ENCODE measurements at regions not wholly inside any gene's neighbourhood (a gene's known extent, or its start where the extent isn't known, plus 50 kb on each side); places are given as distances from the start of the nearest gene placed in this dataset.
"Not testable (repeated sequence)": the region's sequence is repeated elsewhere in the genome, so short reads cannot be mapped to it uniquely, and the experiment has no call there.

- Histone ChIP-seq H3K4me1 (no peaks in the 10 kb centered on the region), H3K9me3 (no peaks in the 10 kb centered on the region), H3K4me3 (no peak overlapping the region), H3K4me2 (no peak overlapping the region), H3K27ac (no peak overlapping the region)
- no peak for TF ChIP-seq MYC (IDR thresholded peaks at IDR 0.05; ENCODE audit: borderline replicate concordance, low read length)
- TF ChIP-seq MAFK (IDR thresholded peaks at IDR 0.05; ENCODE audit: partially characterized antibody) = peak; percentile 71
- TF ChIP-seq RARB (CRISPR knock-in tag; IDR thresholded peaks at IDR 0.05) = no peak
- no peak for FAIRE-seq
- no peak for ATAC-seq
- 3% methylated on average over 2 of the region's 2 CpGs for WGBS (ENCODE audit: missing lambda C conversion rate)
- ChIA-PET CTCF (interaction anchor here (1.2 kb wide), 1 partner anchor 9 kb away, joined by 3 read pairs; no protein-coding TSS in a partner anchor), POLR2A (no interaction called here)
- DNase-seq (ENCODE audit: low read depth in 1 of 2, low spot score in 1 of 2) = no peak
These were observed 540.8 kb upstream of the SGO1 start for GRCh38 chr3:20726786-20727185.

- Histone ChIP-seq H3K9me3 (no peaks in the 10 kb centered on the region), H3K27ac (no peak overlapping the region), H3K4me1 (no peaks in the 10 kb centered on the region), H3K4me3 (no peak overlapping the region), H3K4me2 (no peak overlapping the region)
- TF ChIP-seq CBX2 (IDR thresholded peaks at IDR 0.05; ENCODE audit: borderline replicate concordance, low read depth) = no peak
- TF ChIP-seq KDM5A (IDR thresholded peaks at IDR 0.05) = no peak
- no peak for TF ChIP-seq ZSCAN20 (CRISPR knock-in tag; IDR thresholded peaks at IDR 0.05)
- TF ChIP-seq ELK1 (IDR thresholded peaks at IDR 0.05; ENCODE audit: low read depth, low read length) = no peak
- no peak for TF ChIP-seq TFCP2L1 (CRISPR knock-in tag; IDR thresholded peaks at IDR 0.05)
- TF ChIP-seq NFE2L2 (conservative IDR thresholded peaks at IDR 0.05; ENCODE audit: low read length) = no peak
- no peak for TF ChIP-seq RAD21 (conservative IDR thresholded peaks at IDR 0.05 in 1 of 2, IDR thresholded peaks at IDR 0.05 in 1 of 2)
- TF ChIP-seq TP53 (CRISPR knock-in tag; IDR thresholded peaks at IDR 0.05) = no peak
- no peak for TF ChIP-seq PHF8 (IDR thresholded peaks at IDR 0.05; ENCODE audit: borderline replicate concordance, low read depth)
- no peak for DNase-seq (ENCODE audit: low read depth in 1 of 2, low spot score in 1 of 2)
- WGBS (ENCODE audit: missing lambda C conversion rate) = 0% methylated on average over 1 of the region's 1 CpG
- POLR2A ChIA-PET = no interaction called here
- ATAC-seq = no peak
- FAIRE-seq = no peak
- CTCF ChIA-PET = no interaction called here
These were observed 538.2 kb upstream of the SGO1 start for GRCh38 chr3:20724241-20724640.

GRCh38 chr3:20716425-20716824, 530.4 kb upstream of the SGO1 start:
- H3K4me2 ChIP-seq; H3K9me3 ChIP-seq; H3K4me3 ChIP-seq; CTCF ChIA-PET; H3K27ac ChIP-seq; H3K4me1 ChIP-seq; POLR2A ChIA-PET; ATAC-seq; DNase-seq (ENCODE audit: low read depth in 1 of 2, low spot score in 1 of 2); FAIRE-seq: not testable (repeated sequence)
- WGBS (ENCODE audit: missing lambda C conversion rate) = 24% methylated on average over 2 of the region's 2 CpGs

GRCh38 chr3:20701641-20702040, 515.6 kb upstream of the SGO1 start:
- Histone ChIP-seq H3K4me2 (no peak overlapping the region), H3K4me1 (no peaks in the 10 kb centered on the region), H3K27ac (no peak overlapping the region), H3K9me3 (no peaks in the 10 kb centered on the region), H3K4me3 (no peak overlapping the region)
- 0% methylated on average over 1 of the region's 1 CpG for WGBS (ENCODE audit: missing lambda C conversion rate)
- ChIA-PET CTCF (no interaction called here), POLR2A (no interaction called here)
- DNase-seq (ENCODE audit: low read depth in 1 of 2, low spot score in 1 of 2) (no peak), FAIRE-seq (no peak), ATAC-seq (no peak)
- TF ChIP-seq FOSB (CRISPR knock-in tag; IDR thresholded peaks at IDR 0.05) (no peak), USF2 (IDR thresholded peaks at IDR 0.05) (no peak), REST (IDR thresholded peaks at IDR 0.05) (no peak), POLR2A (IDR thresholded peaks at IDR 0.05; ENCODE audit: low read length) (no peak)

Data from A549 (cell line).